ENCODE measurements at regions not wholly inside any gene's neighbourhood (a gene's known extent, or its start where the extent isn't known, plus 50 kb on each side); places are given as distances from the start of the nearest gene placed in this dataset.
A peak's percentile ranks its signal among the peaks of the same experiment; 100 is the strongest.
"Not testable (repeated sequence)": the region's sequence is repeated elsewhere in the genome, so short reads cannot be mapped to it uniquely, and the experiment has no call there.

DNA sequence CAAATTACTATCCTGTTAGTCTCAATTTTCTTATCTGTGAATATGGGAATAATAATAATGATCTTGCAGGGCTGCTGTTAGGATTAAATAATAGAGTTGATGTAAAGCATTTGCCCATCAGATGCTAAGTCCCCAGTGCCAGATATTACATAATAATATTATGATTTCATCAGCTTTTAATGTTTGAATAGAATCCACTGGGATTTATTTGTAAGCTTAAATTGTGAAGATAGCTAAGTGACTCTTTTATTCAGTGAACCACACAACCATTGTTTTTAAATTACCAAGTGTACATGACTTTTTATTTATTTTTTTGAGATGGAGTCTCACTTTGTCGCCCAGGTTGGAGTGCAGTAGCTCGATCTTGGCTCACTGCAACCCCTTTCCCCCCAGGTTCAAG lies 510.3 kb upstream of the DPP6 start:
- no peak for DNase-seq

GRCh38 chr7:153543232-153543631 lies 509.0 kb upstream of the DPP6 start:
- no peak for DNase-seq

- DNase-seq, result no peak
Observed at GRCh38 chr7:153550173-153550572, 502.0 kb upstream of the DPP6 start.

DNA sequence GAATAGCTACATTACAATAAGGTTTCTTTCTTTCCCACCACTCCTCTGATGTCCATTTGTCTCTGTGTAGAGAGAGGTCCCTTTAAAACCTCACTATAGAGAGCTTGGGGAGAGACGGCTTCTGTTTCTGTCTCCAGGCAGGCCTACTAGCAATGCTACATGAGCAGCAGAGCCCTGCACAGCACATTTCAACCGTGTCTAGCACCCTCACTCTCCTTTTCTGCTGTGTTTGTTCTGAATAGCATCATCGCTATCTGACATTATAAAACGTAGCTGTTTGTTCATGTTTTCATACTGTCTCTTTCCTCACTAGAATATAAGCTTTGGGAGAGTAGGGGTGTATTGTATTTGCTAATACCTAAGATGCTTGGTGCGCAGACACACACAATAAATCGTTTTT lies 487.8 kb upstream of the DPP6 start:
- DNase-seq, result no peak

- DNase-seq, result no peak
Observed at GRCh38 chr7:153566324-153566723, 485.9 kb upstream of the DPP6 start.

GRCh38 chr7:153567426-153567825 lies 484.8 kb upstream of the DPP6 start:
- peak; percentile 8 for DNase-seq

DNA sequence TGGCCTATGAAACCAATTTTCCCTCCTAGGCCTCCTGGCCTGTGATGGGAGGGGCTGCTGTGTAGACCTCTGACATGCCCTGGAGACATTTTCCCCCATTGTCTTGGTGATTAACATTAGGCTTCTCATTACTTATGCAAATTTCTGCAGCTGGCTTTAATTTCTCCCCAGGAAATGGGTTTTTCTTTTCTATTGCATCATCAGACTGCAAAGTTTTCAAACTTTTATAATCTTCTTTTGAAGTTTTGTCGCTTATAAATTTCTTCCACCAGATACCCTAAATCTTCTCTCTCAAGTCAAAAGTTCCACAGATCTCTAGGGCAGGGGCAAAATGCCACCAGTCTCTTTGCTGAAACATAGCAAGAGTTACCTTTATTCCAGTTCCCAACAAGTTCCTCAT lies 482.7 kb upstream of the DPP6 start:
- not testable (repeated sequence) for DNase-seq

DNA sequence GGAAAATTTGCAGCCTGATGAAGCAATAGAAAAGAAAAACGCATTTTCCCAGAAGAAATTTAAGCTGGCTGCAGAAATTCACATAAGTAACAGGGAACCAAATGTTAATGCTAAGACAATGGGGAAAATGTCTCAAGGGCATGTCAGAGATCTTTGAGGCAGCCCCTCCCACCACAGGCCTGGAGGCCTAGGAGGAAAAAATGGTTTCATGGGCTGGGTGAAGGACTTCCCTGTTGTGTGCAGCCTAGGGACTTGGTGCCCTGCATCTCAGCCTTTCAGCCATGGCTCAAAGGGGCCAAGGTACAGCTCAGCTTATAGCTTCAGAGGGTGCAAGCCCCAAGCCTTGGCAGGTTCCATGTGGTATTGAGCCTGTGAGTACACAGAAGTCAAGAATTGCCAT lies 476.1 kb upstream of the DPP6 start:
- no peak for DNase-seq

DNA sequence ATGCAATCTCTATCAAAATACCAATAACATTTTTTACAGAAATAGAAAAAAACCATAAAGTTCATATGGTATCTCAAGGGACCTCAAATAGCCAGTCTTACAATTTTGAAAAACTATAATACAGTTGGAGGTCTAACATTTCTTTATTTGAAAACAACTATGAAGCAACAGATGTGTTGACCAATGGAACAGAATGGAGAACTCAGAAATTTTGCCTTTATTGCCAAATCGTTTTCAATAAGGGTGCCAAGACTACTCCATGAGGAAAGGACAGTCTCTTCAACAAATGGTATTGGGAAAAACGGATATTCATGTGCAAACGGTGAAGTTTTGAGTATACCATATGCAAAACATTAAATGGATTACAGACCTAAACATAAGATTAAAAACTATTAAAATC lies 470.8 kb upstream of the DPP6 start:
- DNase-seq, result no peak

DNA sequence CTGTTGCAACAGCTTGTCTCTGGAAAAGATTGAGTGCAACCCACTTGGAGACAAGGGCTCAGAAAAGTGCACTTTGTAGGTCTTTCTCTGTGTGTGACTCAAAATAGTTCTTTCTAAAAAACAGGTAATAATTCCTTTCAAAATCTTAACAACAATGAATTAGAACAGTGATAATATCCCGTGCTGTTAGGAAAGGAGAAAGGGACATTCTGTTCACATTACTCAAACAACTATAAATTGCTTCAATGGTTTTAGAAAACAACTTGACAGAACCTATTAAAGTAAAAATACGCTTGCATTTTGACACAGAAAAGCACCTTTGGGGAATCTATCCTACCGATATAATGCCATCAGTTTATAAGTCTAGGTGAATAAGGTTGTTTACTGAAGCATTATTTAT lies 468.1 kb upstream of the DPP6 start:
- DNase-seq, result no peak

DNA sequence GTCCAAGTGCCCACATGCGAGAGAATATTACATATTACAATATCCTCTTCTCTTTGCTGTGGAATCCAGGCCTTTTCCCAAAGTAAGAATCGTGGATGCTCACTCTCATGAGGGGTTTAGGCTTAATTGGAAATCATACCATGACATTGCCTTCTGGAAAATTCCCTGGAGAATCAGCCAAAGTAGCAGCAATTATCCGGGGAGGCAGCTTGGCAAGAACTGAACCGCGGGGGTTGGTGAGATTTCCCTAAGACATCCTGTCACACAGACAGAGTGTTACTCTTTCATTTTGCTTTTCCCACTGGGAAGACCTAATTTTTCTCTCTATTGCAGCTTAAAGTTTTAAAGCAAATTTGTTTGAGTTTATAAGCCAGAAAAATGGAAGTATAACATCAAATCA lies 463.6 kb upstream of the DPP6 start:
- peak; percentile 9 for DNase-seq

DNA sequence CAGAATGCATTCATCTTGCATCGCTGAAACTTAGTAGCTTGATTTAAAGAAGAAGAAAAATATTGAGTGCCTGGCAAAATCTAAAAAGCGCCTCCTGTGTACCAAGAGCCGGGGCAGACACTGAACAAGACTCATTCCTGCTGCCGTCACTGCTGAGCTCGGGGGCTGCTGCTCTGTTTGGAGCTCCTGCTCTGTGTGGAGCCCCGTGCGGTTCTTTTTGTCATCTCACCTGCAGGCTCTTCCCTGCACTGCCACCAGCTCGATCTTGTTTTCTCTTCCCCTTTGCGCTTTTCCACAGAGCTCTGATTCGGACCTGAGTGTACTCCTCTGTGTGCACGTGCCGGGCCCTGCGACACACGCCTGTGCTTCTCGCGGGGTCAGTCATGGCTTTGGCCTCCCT lies 462.1 kb upstream of the DPP6 start:
- DNase-seq, result no peak

- DNase-seq, result no peak
Observed at GRCh38 chr7:153590571-153590970, 461.6 kb upstream of the DPP6 start.

DNA sequence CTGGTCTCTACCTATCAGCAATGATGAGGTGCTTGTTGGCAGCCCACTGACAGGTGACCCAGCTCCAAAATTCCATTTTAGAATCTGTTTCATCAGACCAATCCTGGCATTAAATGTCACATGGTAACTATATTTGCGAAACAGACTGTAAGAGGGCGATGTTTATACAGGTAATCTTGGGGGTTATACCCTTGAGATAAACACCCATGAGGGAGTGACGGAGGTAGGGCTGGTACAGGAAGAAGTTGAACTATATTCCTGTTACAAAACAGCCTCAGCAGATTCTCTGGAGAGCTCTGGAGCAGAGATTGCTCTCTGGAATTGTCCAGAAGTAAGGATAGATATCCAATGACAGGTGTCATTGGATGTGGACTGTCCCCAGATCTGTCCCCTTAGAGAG lies 444.8 kb upstream of the DPP6 start:
- no peak for DNase-seq

- peak; percentile 54 for DNase-seq
Observed at GRCh38 chr7:153616711-153617325, 435.4 kb upstream of the DPP6 start.

DNA sequence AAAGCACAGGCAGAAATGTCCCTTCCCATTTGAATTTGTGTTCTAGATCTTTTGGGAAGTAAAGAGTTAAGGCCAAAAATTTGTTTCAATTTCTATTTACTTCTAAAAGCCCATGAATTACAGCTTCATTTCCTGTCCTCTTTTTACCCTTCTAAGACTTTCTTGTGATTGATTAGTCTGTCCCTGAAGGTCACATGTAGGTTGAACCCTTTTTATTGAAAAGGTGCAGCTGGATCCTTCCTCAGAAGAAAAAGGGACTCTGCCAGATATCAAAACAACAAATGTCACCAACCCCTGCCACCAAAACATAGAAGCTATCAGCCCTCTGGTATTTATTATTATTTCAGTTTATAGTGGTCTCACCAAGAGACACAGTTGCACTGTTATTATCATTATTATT lies 424.9 kb upstream of the DPP6 start:
- DNase-seq, result no peak

- DNase-seq, result no peak
Observed at GRCh38 chr7:153628406-153628805, 423.8 kb upstream of the DPP6 start.

DNA sequence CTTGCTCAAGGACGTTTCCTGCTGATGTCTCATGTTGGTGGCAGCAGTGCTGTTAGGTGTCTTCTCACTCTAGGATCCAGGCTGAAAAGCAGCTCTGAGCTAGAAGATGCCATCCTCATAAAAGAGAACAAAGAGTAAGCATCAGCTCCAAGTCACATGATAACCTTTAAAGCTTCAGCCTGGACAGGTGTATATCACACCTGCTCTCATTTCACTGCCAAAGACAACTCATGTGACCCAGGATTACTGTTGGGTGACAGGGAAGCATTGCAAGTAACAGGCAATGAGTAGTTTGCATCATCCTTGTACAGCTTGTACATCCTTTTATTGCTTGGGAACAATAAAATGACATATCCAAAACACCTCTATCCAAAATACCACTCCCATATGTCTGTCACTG lies 423.4 kb upstream of the DPP6 start:
- DNase-seq, result no peak

GRCh38 chr7:153638821-153639435 lies 413.3 kb upstream of the DPP6 start:
- DNase-seq, result no peak

DNA sequence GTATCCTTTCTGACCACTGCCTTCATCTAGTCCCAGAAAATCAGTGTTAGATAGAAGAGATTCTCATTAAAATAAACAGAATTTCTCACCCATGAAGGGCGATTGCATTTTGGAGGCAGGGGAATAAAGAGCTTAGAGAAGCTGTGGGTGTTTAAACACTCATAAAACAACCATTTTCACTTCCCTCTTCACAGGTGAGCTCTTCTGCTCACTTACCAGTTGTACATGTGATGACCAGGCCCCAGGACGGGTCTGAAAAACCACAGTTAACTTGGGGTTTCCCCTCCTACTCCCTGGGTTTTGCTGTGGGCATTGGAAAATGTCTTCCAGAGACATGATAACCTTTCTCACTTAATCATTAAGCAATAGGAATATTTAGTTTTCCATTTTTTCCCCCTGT lies 411.6 kb upstream of the DPP6 start:
- no peak for DNase-seq

GRCh38 chr7:153641199-153641598 lies 411.0 kb upstream of the DPP6 start:
- DNase-seq, result no peak

- no peak for DNase-seq
Observed at GRCh38 chr7:153642989-153643388, 409.2 kb upstream of the DPP6 start.

DNA sequence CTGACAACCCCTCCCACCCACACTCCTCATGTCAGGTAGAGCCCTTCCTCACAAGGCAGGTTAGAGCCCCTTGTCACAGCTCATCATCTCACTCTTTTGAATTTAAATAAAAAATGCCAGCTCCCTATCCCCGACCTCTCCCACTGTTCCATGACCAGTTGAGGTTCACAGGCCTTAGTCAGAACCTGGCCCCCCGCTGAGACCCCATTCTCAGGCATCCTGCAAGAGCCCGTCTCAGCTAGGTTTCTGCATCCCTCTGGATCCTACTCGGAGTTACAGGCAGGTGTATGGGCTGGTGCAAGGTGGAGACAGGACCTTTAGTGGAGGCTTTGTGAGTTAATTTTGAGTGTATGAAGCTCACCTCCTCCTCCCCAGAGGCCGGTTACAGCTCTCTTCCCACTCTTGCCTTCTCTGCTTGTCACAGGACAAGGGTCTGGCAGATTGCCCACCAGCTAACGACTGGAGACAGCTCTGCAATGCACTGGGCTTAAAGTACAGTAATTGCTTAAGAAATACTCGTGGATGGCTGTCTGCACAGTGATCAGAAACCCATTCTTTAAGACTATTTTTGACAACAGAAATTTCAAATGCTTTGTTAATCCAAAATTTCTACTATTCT lies 394.9 kb upstream of the DPP6 start:
- DNase-seq, result peak; percentile 48

DNA sequence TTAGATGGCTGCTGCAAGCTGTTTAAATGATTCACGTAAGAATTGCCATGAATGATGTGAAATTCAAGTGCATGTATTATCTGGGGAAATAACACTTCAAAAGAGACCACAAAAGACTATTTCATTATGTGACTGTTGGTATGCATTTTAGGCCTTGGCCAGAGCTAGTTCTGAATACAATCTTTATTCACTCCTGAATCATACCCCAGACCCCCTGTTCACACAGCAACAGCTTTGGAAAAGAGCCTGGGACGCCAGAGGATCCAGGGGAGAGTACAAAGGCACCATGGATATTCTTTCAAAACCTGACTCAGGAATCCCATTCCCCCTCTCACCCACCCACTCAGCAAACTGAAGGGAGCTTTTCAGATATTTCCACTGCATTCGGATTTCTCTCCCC lies 377.1 kb upstream of the DPP6 start:
- no peak for DNase-seq

GRCh38 chr7:153682628-153683027 lies 369.6 kb upstream of the DPP6 start:
- peak; percentile 46 for DNase-seq
